ENCODE measurements at regions not wholly inside any gene's neighbourhood (a gene's known extent, or its start where the extent isn't known, plus 50 kb on each side); places are given as distances from the start of the nearest gene placed in this dataset.

- H3K27me3 Mint-ChIP-seq, result no peaks in the 10 kb centered on the region
- H3K4me1 Mint-ChIP-seq, result no peaks in the 10 kb centered on the region
- no peaks in the 10 kb centered on the region for H3K36me3 Mint-ChIP-seq (ENCODE audit: low read depth)
- no peak overlapping the region for H3K27ac Mint-ChIP-seq
- ChIA-PET POLR2A (no interaction called here), CTCF (no interaction called here)
- DNase-seq, result no peak
- peaks cover 7% of the 10 kb centered on the region for H3K9me3 Mint-ChIP-seq
- H3K4me3 Mint-ChIP-seq, result no peak overlapping the region
These were observed 831.2 kb upstream of the CDH2 start for GRCh38 chr18:29007986-29008654.

GRCh38 chr18:29004921-29005320 lies 828.0 kb upstream of the CDH2 start:
- H3K27ac Mint-ChIP-seq, result no peak overlapping the region
- ChIA-PET POLR2A (no interaction called here), CTCF (no interaction called here)
- H3K9me3 Mint-ChIP-seq, result peaks cover 7% of the 10 kb centered on the region
- DNase-seq, result no peak
- H3K27me3 Mint-ChIP-seq, result no peaks in the 10 kb centered on the region
- no peaks in the 10 kb centered on the region for H3K4me1 Mint-ChIP-seq
- no peaks in the 10 kb centered on the region for H3K36me3 Mint-ChIP-seq (ENCODE audit: low read depth)
- H3K4me3 Mint-ChIP-seq, result no peak overlapping the region

DNA sequence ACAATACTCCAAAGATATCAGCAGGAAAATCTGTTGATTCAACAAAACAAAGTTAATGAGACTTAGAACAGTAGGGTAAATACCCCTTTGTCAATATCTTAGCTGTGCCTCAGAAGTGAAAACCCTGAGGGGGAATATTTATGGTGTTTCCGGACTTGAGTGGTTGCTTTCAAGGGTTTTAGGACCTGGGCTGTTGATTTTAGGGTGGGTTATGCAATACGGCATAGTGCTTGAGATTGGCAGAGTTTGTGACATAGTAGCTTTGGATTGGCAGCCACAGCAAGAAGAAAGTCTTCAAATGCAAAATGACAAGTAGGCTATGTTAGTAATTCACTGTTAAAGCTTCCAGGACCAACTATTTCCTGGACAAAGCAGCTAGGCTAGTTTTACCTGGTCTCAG lies 826.3 kb upstream of the CDH2 start:
- Mint-ChIP-seq H3K27me3 (no peaks in the 10 kb centered on the region), H3K36me3 (ENCODE audit: low read depth) (no peaks in the 10 kb centered on the region), H3K9me3 (peaks cover 6% of the 10 kb centered on the region), H3K27ac (no peak overlapping the region), H3K4me3 (no peak overlapping the region), H3K4me1 (no peaks in the 10 kb centered on the region)
- ChIA-PET CTCF (no interaction called here), POLR2A (no interaction called here)
- DNase-seq, result no peak

DNA sequence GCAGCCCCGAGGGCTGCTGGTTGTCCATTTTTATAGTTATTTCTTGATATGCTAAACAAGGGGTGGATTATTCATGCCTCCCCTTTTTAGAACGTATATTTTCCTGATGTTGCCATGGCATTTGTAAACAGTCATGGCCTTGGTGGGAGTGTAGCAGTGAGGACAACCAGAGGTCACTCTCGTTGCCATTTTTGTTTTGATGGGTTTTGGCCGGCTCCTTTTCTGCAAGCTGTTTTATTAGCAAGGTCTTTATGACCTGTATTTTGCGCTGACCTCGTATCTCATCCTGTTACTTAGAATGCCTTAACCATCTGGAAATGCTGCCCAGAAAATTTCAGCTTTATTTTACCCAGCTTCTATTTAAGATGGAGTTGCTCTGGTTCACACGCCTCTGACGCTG lies 825.8 kb upstream of the CDH2 start:
- POLR2A ChIA-PET, result no interaction called here
- CTCF ChIA-PET, result no interaction called here
- Mint-ChIP-seq H3K4me1 (no peaks in the 10 kb centered on the region), H3K27me3 (no peaks in the 10 kb centered on the region), H3K9me3 (peaks cover 4% of the 10 kb centered on the region), H3K27ac (no peak overlapping the region), H3K36me3 (ENCODE audit: low read depth) (no peaks in the 10 kb centered on the region), H3K4me3 (no peak overlapping the region)
- no peak for DNase-seq

DNA sequence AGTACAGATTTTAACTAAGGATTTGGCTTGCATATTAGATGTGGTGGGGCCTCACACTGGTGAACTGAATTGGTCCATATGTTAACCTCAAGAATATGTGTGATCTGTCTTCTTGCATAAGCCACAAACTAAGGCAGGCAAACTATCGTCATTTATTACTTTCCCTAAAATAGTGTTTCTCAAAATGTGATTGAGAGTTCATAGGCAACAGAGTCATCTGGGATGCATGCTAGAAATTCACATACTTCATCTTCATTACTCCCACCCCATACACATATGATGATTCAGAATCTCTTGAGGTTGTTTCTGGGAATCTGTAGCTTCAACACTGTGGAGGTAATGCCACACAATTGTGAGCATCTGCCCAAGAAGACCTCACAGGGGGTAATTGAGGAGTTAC lies 822.8 kb upstream of the CDH2 start:
- no peaks in the 10 kb centered on the region for H3K27me3 Mint-ChIP-seq
- DNase-seq, result no peak
- no peaks in the 10 kb centered on the region for H3K4me1 Mint-ChIP-seq
- ChIA-PET CTCF (no interaction called here), POLR2A (no interaction called here)
- H3K4me3 Mint-ChIP-seq, result no peak overlapping the region
- no peak overlapping the region for H3K27ac Mint-ChIP-seq
- H3K9me3 Mint-ChIP-seq, result peaks cover 4% of the 10 kb centered on the region
- no peaks in the 10 kb centered on the region for H3K36me3 Mint-ChIP-seq (ENCODE audit: low read depth)

DNA sequence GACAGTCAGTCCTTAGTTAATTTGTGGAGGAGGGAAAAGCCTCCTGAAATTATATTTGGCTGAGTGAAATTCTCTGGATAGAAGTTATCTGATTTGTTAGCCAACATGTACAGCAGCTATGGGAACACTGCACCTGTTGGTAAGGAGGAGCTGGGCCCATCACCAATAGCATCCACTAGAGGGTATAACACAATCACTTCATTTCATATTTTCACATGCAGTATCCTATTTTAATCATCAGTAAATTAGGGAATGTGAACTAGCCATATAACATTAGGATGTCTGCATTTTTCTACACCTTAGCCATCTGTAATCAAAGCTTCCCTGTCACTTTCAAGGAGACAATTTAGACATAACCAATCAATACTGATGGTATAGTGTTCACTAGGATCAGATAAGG lies 818.4 kb upstream of the CDH2 start:
- Mint-ChIP-seq H3K27ac (no peak overlapping the region), H3K4me3 (no peak overlapping the region), H3K4me1 (no peaks in the 10 kb centered on the region), H3K36me3 (ENCODE audit: low read depth) (no peaks in the 10 kb centered on the region), H3K27me3 (no peaks in the 10 kb centered on the region), H3K9me3 (peaks cover 4% of the 10 kb centered on the region)
- ChIA-PET POLR2A (no interaction called here), CTCF (no interaction called here)
- no peak for DNase-seq

DNA sequence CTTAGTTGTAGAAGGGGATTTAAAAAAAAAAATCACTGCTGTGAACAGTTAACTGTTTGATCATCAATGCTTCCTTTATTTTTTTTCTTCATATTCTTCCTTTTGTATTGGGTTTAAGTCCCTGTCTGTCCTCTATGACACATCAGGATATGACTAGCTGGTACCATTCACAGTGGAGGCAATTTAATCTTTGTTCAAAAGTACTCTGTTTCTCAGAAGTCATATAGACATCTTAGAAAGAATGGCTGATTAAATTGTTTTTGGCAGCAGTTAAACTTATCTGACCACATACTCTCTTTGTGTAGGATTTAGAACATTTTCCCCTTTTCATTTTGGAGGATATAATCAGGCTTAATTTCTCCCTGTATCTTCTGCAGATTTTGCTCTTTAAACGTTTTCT lies 807.8 kb upstream of the CDH2 start:
- H3K36me3 Mint-ChIP-seq (ENCODE audit: low read depth), result no peaks in the 10 kb centered on the region
- no peak overlapping the region for H3K27ac Mint-ChIP-seq
- no peaks in the 10 kb centered on the region for H3K9me3 Mint-ChIP-seq
- ChIA-PET POLR2A (no interaction called here), CTCF (no interaction called here)
- H3K27me3 Mint-ChIP-seq, result no peaks in the 10 kb centered on the region
- DNase-seq, result no peak
- H3K4me1 Mint-ChIP-seq, result no peaks in the 10 kb centered on the region
- no peak overlapping the region for H3K4me3 Mint-ChIP-seq

DNA sequence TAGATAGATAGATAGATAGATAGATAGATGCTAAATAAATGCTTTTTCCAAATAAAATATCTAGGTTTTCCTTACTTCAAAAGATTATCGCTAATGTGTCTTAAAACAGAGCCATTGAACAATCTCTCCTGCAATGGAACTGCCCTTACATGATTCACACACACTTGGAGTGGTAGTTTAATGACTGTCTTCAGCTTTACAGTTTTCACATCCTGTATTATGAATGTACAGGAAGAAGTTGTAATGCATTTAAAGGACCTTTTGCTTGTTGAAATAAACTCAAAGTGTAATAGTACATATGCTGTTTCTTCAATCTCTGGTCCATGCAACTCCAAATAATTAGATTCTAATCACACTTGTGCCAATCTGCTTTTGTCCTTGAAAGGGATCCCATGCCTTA lies 797.6 kb upstream of the CDH2 start:
- H3K27ac Mint-ChIP-seq, result no peak overlapping the region
- no peaks in the 10 kb centered on the region for H3K4me1 Mint-ChIP-seq
- DNase-seq, result no peak
- POLR2A ChIA-PET, result no interaction called here
- H3K4me3 Mint-ChIP-seq, result no peak overlapping the region
- no peaks in the 10 kb centered on the region for H3K27me3 Mint-ChIP-seq
- peaks cover 10% of the 10 kb centered on the region for H3K9me3 Mint-ChIP-seq
- CTCF ChIA-PET, result no interaction called here
- H3K36me3 Mint-ChIP-seq (ENCODE audit: low read depth), result no peaks in the 10 kb centered on the region

GRCh38 chr18:28973324-28973723 lies 796.4 kb upstream of the CDH2 start:
- Mint-ChIP-seq H3K27ac (no peak overlapping the region), H3K36me3 (ENCODE audit: low read depth) (no peaks in the 10 kb centered on the region), H3K9me3 (peaks cover 13% of the 10 kb centered on the region), H3K4me3 (no peak overlapping the region), H3K27me3 (no peaks in the 10 kb centered on the region), H3K4me1 (no peaks in the 10 kb centered on the region)
- no peak for DNase-seq
- CTCF ChIA-PET, result interaction anchor here (1.2 kb wide), 1 partner anchor 47 kb away, joined by 3 read pairs; no protein-coding TSS in a partner anchor
- POLR2A ChIA-PET, result no interaction called here

DNA sequence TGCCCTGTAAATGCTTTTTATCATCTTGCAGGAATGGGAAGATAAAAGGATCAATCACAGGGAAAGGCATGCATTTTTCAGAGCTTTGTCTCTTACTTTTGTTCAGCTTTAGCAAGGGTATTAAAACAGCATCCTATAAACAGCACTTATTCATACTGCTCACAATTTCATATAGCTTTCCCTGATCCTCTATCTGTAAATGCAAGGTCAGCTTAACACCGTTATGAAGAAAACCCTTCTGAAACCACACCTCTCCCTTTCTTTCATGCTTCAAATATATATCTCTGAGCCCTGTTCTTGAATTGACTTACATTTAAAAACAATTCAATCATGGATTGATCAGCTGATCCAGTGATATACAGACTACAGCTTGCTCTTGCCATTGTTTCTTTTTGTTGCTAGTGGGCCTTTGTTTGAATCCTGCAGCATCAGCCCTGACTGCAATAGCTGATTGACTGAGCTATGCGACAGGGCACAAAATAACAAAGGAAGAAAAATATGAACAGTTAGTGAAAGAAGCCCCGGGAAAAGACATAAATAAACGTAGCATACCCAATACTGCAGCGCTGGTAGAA lies 795.5 kb upstream of the CDH2 start:
- Mint-ChIP-seq H3K27ac (no peak overlapping the region), H3K36me3 (ENCODE audit: low read depth) (no peaks in the 10 kb centered on the region)

DNA sequence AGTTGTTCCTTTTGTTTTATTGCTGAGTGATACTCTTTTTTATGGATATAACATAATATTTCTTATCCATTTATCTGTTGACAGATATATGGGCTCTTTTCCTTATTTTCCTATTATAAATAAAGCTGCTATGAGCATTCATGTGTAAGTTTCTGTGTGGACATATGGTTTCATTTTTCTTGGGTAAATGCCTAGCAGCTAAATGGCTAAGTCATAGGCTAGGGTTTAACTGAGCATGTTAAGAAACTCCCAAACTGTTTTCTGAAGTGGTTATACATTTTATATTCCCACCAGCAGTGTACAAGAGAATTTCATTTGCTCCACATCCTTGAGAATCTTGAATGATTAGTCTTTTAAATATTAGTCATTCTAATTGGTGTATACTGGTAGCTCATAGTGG lies 786.6 kb upstream of the CDH2 start:
- Mint-ChIP-seq H3K4me3 (no peak overlapping the region), H3K36me3 (ENCODE audit: low read depth) (no peaks in the 10 kb centered on the region), H3K27me3 (no peaks in the 10 kb centered on the region), H3K27ac (no peak overlapping the region), H3K9me3 (peaks cover 5% of the 10 kb centered on the region), H3K4me1 (no peaks in the 10 kb centered on the region)
- ChIA-PET POLR2A (no interaction called here), CTCF (no interaction called here)
- DNase-seq, result no peak

More for the DNA sequence above, 795.5 kb upstream of the CDH2 start:
- Mint-ChIP-seq H3K27me3 (no peaks in the 10 kb centered on the region), H3K4me1 (no peaks in the 10 kb centered on the region), H3K4me3 (no peak overlapping the region), H3K9me3 (peaks cover 10% of the 10 kb centered on the region)
- ChIA-PET POLR2A (no interaction called here), CTCF (no interaction called here)
- no peak for DNase-seq

DNA sequence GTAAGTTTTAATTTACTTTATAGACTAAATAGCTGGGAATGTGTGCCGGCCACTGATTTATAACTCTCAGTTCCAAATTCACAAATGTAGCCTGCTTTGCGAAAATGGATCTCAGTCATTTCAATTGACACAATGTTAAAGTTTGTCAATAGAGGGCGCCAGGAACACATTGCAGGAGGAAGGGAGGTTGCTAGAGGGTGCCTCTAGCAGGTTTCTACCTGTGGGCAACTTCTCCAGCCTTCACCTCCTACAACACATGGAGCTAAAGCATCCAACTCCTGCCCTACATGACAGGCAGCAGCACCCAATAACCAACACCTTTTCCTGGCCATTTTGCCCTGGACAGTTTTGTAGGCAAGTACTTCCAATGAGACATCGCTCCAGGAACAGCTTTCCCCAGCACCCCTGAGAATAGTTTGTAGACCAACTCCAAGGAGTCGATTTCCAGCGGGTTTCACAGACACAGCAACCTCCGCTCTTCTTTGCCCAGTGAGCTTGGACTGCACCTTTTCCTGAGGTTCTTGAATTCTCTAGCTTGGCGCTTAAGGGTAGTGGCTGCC lies 784.8 kb upstream of the CDH2 start:
- no peak overlapping the region for H3K4me3 Mint-ChIP-seq
- ChIA-PET CTCF (no interaction called here), POLR2A (no interaction called here)
- no peaks in the 10 kb centered on the region for H3K36me3 Mint-ChIP-seq (ENCODE audit: low read depth)
- no peaks in the 10 kb centered on the region for H3K27me3 Mint-ChIP-seq
- no peaks in the 10 kb centered on the region for H3K4me1 Mint-ChIP-seq
- H3K9me3 Mint-ChIP-seq, result peaks cover 3% of the 10 kb centered on the region
- H3K27ac Mint-ChIP-seq, result no peak overlapping the region
- no peak for DNase-seq

DNA sequence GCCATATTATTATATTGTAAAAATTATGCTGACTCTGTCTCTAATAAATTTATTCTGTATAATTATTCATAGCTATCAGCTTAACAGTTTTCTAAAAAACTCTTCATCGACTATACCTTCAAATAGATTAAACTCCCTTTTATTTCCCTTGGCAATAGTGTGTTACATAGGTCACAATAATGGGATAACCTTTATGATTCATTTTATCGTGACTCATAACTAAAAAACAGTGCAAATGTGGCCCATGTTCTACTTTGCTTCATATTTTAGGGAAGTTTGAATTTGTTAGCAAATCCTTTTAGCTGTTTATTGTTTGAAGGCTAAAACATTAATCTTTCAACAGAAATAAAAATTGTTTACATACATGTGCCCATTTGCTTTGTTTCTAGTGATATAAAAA lies 783.2 kb upstream of the CDH2 start:
- Mint-ChIP-seq H3K9me3 (peaks cover 3% of the 10 kb centered on the region), H3K36me3 (ENCODE audit: low read depth) (no peaks in the 10 kb centered on the region), H3K4me3 (no peak overlapping the region), H3K4me1 (no peaks in the 10 kb centered on the region), H3K27ac (no peak overlapping the region), H3K27me3 (no peaks in the 10 kb centered on the region)
- DNase-seq, result no peak
- CTCF ChIA-PET, result no interaction called here
- POLR2A ChIA-PET, result no interaction called here

DNA sequence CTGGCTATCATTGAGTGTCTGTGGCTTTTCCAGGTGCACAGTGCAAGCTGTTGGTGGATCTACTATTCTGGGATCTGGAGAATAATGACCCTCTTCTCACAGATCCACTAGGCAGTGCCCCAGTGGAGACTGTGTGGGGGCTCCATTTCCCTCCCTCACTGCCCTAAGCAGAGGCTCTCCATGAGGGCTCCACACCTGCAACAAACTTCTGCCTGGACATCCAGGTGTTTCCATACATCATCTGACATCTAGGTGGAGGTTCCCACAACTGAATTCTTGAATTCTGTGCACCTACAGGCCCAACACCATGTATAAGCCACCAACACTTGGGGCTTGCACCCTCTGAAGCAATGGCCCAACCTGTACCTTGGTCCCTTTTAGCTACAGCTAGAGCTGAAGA lies 775.4 kb upstream of the CDH2 start:
- no peak overlapping the region for H3K4me3 Mint-ChIP-seq
- no peaks in the 10 kb centered on the region for H3K4me1 Mint-ChIP-seq
- peaks cover 13% of the 10 kb centered on the region for H3K9me3 Mint-ChIP-seq
- no peak for DNase-seq
- POLR2A ChIA-PET, result no interaction called here
- no peaks in the 10 kb centered on the region for H3K27me3 Mint-ChIP-seq
- CTCF ChIA-PET, result no interaction called here
- no peak overlapping the region for H3K27ac Mint-ChIP-seq
- no peaks in the 10 kb centered on the region for H3K36me3 Mint-ChIP-seq (ENCODE audit: low read depth)

All from activated CD4-positive, alpha-beta T cell treated with anti-CD3 and anti-CD28 coated beads, Interleukin-2, amount 10 ng/mL, durations not matched to agents 7 days and 5 days (primary cell).